ENCODE measurements at regions not wholly inside any gene's neighbourhood (a gene's known extent, or its start where the extent isn't known, plus 50 kb on each side); places are given as distances from the start of the nearest gene placed in this dataset.

GRCh38 chr20:6311841-6312655 is 189.2 kb upstream of the FERMT1 start:
- 0% methylated on average over 4 of the region's 4 CpGs for WGBS (ENCODE audit: low lambda C conversion rate)
- no peaks in the 10 kb centered on the region for H3K9me2 ChIP-seq
- TF ChIP-seq, protein P1, sequence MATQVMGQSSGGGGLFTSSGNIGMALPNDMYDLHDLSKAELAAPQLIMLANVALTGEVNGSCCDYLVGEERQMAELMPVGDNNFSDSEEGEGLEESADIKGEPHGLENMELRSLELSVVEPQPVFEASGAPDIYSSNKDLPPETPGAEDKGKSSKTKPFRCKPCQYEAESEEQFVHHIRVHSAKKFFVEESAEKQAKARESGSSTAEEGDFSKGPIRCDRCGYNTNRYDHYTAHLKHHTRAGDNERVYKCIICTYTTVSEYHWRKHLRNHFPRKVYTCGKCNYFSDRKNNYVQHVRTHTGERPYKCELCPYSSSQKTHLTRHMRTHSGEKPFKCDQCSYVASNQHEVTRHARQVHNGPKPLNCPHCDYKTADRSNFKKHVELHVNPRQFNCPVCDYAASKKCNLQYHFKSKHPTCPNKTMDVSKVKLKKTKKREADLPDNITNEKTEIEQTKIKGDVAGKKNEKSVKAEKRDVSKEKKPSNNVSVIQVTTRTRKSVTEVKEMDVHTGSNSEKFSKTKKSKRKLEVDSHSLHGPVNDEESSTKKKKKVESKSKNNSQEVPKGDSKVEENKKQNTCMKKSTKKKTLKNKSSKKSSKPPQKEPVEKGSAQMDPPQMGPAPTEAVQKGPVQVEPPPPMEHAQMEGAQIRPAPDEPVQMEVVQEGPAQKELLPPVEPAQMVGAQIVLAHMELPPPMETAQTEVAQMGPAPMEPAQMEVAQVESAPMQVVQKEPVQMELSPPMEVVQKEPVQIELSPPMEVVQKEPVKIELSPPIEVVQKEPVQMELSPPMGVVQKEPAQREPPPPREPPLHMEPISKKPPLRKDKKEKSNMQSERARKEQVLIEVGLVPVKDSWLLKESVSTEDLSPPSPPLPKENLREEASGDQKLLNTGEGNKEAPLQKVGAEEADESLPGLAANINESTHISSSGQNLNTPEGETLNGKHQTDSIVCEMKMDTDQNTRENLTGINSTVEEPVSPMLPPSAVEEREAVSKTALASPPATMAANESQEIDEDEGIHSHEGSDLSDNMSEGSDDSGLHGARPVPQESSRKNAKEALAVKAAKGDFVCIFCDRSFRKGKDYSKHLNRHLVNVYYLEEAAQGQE (IDR thresholded peaks at IDR 0.05; ENCODE audit: low read depth, low read length): no peak
- TF ChIP-seq TCF12 (IDR thresholded peaks at IDR 0.05) (no peak), NFIC (IDR thresholded peaks at IDR 0.05; ENCODE audit: borderline replicate concordance) (no peak), FOSL2 (IDR thresholded peaks at IDR 0.05; ENCODE audit: borderline replicate concordance, low read depth) (no peak), POLR2AphosphoS5 (IDR thresholded peaks at IDR 0.05; ENCODE audit: low read depth, low read length) (no peak), SMC3 (IDR thresholded peaks at IDR 0.05; ENCODE audit: low read depth, low read length) (no peak)
- TF ChIP-seq, protein P2, sequence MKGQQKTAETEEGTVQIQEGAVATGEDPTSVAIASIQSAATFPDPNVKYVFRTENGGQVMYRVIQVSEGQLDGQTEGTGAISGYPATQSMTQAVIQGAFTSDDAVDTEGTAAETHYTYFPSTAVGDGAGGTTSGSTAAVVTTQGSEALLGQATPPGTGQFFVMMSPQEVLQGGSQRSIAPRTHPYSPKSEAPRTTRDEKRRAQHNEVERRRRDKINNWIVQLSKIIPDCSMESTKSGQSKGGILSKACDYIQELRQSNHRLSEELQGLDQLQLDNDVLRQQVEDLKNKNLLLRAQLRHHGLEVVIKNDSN (IDR thresholded peaks at IDR 0.05; ENCODE audit: borderline replicate concordance, low read depth): no peak
- no peak overlapping the region for H3K4me2 ChIP-seq
- no peak overlapping the region for H3K9ac ChIP-seq
- no peaks in the 10 kb centered on the region for H3K9me3 ChIP-seq
- POLR2A ChIA-PET: no interaction called here
- no peaks in the 10 kb centered on the region for H3K27me3 ChIP-seq (ENCODE audit: insufficient read depth)
- H4K20me1 ChIP-seq (ENCODE audit: insufficient read depth): no peaks in the 10 kb centered on the region
- H3K4me1 ChIP-seq (ENCODE audit: control insufficient read depth in 1 of 2, insufficient read depth in 2 of 2, low read depth in 1 of 2, low read length in 1 of 2): no peaks in the 10 kb centered on the region
- no peak overlapping the region for H3K4me3 ChIP-seq (ENCODE audit: low read depth in 2 of 2, low read length in 1 of 2)
- no peak overlapping the region for H2AFZ ChIP-seq (ENCODE audit: low read depth)
- no peak overlapping the region for H3K27ac ChIP-seq (ENCODE audit: low read depth in 2 of 2, low read length in 1 of 2)
- DNase-seq: no peak
- no peaks in the 10 kb centered on the region for H3K79me2 ChIP-seq (ENCODE audit: insufficient read depth)
- CTCF ChIA-PET: no interaction called here
- no peaks in the 10 kb centered on the region for H3F3A ChIP-seq (replicated peaks; ENCODE audit: insufficient read depth)
- H3K36me3 ChIP-seq (replicated peaks in 1 of 2; ENCODE audit: control insufficient read depth in 1 of 2, insufficient read depth in 2 of 2, low read length in 1 of 2): no peaks in the 10 kb centered on the region

DNA sequence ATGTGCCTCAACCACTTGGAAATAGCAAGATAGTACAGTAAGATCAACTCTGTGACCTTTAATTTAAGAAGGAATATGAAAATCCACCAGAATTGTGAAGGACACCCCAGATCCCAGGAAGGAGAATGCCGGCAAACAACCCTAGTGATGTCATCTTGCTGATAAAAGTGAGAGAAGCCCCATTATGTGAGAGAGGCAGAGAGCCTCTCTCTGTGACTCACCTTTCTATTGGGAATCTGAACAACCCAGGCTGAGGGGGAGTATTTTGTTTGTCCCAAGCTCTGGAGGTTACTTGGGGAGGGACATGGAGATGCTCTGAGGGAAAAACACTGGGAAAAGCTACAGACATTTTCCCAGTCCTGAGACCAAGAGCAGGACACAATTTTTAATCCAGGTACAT is 188.3 kb upstream of the FERMT1 start:
- H3K9me3 ChIP-seq: no peaks in the 10 kb centered on the region
- no peak overlapping the region for H3K27ac ChIP-seq (ENCODE audit: low read depth in 2 of 2, low read length in 1 of 2)
- ChIA-PET CTCF (no interaction called here), POLR2A (no interaction called here)
- no peak overlapping the region for H2AFZ ChIP-seq (ENCODE audit: low read depth)
- TF ChIP-seq NRF1 (IDR thresholded peaks at IDR 0.05; ENCODE audit: low read depth, low read length) (no peak), SIN3A (IDR thresholded peaks at IDR 0.05; ENCODE audit: borderline replicate concordance, low read depth, low read length) (no peak), CHD2 (IDR thresholded peaks at IDR 0.05; ENCODE audit: low read length, partially characterized antibody) (no peak), TAF1 (IDR thresholded peaks at IDR 0.05; ENCODE audit: borderline replicate concordance, low read depth, low read length) (no peak), TEAD4 (IDR thresholded peaks at IDR 0.05; ENCODE audit: borderline replicate concordance, insufficient read depth) (no peak), MEF2A (IDR thresholded peaks at IDR 0.05; ENCODE audit: borderline replicate concordance, low read depth) (no peak), RAD21 (IDR thresholded peaks at IDR 0.05; ENCODE audit: low read length) (no peak)
- no peaks in the 10 kb centered on the region for H3F3A ChIP-seq (replicated peaks; ENCODE audit: insufficient read depth)
- no peak overlapping the region for H3K9ac ChIP-seq
- H3K9me2 ChIP-seq: no peaks in the 10 kb centered on the region
- no peak for DNase-seq
- H3K4me3 ChIP-seq (ENCODE audit: low read depth in 2 of 2, low read length in 1 of 2): no peak overlapping the region
- no peaks in the 10 kb centered on the region for H4K20me1 ChIP-seq (ENCODE audit: insufficient read depth)
- no peaks in the 10 kb centered on the region for H3K79me2 ChIP-seq (ENCODE audit: insufficient read depth)
- H3K27me3 ChIP-seq (ENCODE audit: insufficient read depth): no peaks in the 10 kb centered on the region
- WGBS (ENCODE audit: low lambda C conversion rate): 0% methylated on average over 1 of the region's 1 CpG
- no peaks in the 10 kb centered on the region for H3K36me3 ChIP-seq (replicated peaks in 1 of 2; ENCODE audit: control insufficient read depth in 1 of 2, insufficient read depth in 2 of 2, low read length in 1 of 2)
- no peaks in the 10 kb centered on the region for H3K4me1 ChIP-seq (ENCODE audit: control insufficient read depth in 1 of 2, insufficient read depth in 2 of 2, low read depth in 1 of 2, low read length in 1 of 2)
- no peak overlapping the region for H3K4me2 ChIP-seq

Measured in SK-N-SH (cell line).